ENCODE measurements at regions not wholly inside any gene's neighbourhood (a gene's known extent, or its start where the extent isn't known, plus 50 kb on each side); places are given as distances from the start of the nearest gene placed in this dataset.

DNA sequence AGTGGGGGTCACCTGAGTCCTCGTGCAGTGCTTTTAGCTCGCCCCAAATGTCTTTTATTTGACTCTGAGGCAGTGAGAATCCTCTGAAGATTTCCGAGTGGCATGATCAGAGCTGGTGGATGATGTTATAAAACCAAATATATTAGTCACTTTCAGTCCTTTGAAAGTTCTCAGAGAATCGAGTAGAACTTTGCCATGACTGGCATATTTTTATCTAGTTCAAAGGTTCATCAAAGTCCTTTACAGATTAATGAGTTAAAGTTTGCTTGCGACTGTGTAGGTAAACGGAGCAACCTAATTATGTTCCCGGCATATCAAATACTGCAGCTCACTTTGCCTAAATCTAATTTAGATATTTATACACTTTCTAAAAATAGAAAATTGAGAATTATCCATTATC is 498.5 kb upstream of the NOX3 start:
- TF ChIP-seq POLR2A (IDR thresholded peaks at IDR 0.05; ENCODE audit: low read length): no peak
- TF ChIP-seq GATA1 (IDR thresholded peaks at IDR 0.05; ENCODE audit: low read depth, low read length): no peak
